ENCODE measurements at regions not wholly inside any gene's neighbourhood (a gene's known extent, or its start where the extent isn't known, plus 50 kb on each side); places are given as distances from the start of the nearest gene placed in this dataset.
"Not testable (repeated sequence)": the region's sequence is repeated elsewhere in the genome, so short reads cannot be mapped to it uniquely, and the experiment has no call there.

- FAIRE-seq, result no peak
Measured at GRCh38 chr18:42334931-42335330, 379.9 kb downstream of the PIK3C3 start.

- FAIRE-seq, result no peak
Measured at GRCh38 chr18:42336139-42336538, 381.1 kb downstream of the PIK3C3 start.

GRCh38 chr18:42337337-42337736, 382.3 kb downstream of the PIK3C3 start:
- FAIRE-seq, result not testable (repeated sequence)

GRCh38 chr18:42338683-42339082, 383.6 kb downstream of the PIK3C3 start:
- no peak for FAIRE-seq

- no peak for FAIRE-seq
Measured at GRCh38 chr18:42339372-42339771, 384.3 kb downstream of the PIK3C3 start.

GRCh38 chr18:42340423-42341009, 385.5 kb downstream of the PIK3C3 start:
- no peak for FAIRE-seq

- no peak for FAIRE-seq
Measured at GRCh38 chr18:42341423-42341822, 386.4 kb downstream of the PIK3C3 start.

GRCh38 chr18:42348722-42349121, 393.7 kb downstream of the PIK3C3 start:
- FAIRE-seq, result no peak

- FAIRE-seq, result no peak
Measured at GRCh38 chr18:42351455-42351854, 396.4 kb downstream of the PIK3C3 start.

GRCh38 chr18:42360716-42361115, 405.7 kb downstream of the PIK3C3 start:
- no peak for FAIRE-seq

GRCh38 chr18:42363446-42364441, 408.7 kb downstream of the PIK3C3 start:
- no peak for FAIRE-seq

GRCh38 chr18:42364766-42365165, 409.7 kb downstream of the PIK3C3 start:
- FAIRE-seq, result no peak

GRCh38 chr18:42365591-42365990, 410.6 kb downstream of the PIK3C3 start:
- FAIRE-seq, result no peak

- no peak for FAIRE-seq
Measured at GRCh38 chr18:42373584-42373983, 418.6 kb downstream of the PIK3C3 start.

- no peak for FAIRE-seq
Measured at GRCh38 chr18:42374961-42375360, 419.9 kb downstream of the PIK3C3 start.

- not testable (repeated sequence) for FAIRE-seq
Measured at GRCh38 chr18:42378854-42379253, 423.8 kb downstream of the PIK3C3 start.

GRCh38 chr18:42381236-42381635, 426.2 kb downstream of the PIK3C3 start:
- not testable (repeated sequence) for FAIRE-seq

GRCh38 chr18:42392416-42392815, 437.4 kb downstream of the PIK3C3 start:
- no peak for FAIRE-seq

GRCh38 chr18:42392926-42393325, 437.9 kb downstream of the PIK3C3 start:
- no peak for FAIRE-seq

GRCh38 chr18:42394238-42394637, 439.2 kb downstream of the PIK3C3 start:
- no peak for FAIRE-seq

- no peak for FAIRE-seq
Measured at GRCh38 chr18:42401131-42401673, 446.2 kb downstream of the PIK3C3 start.

- FAIRE-seq, result no peak
Measured at GRCh38 chr18:42404151-42404550, 449.1 kb downstream of the PIK3C3 start.

GRCh38 chr18:42409005-42409404, 454.0 kb downstream of the PIK3C3 start:
- no peak for FAIRE-seq

- no peak for FAIRE-seq
Measured at GRCh38 chr18:42412281-42412680, 457.2 kb downstream of the PIK3C3 start.
